ENCODE measurements at regions not wholly inside any gene's neighbourhood (a gene's known extent, or its start where the extent isn't known, plus 50 kb on each side); places are given as distances from the start of the nearest gene placed in this dataset.
A peak's percentile ranks its signal among the peaks of the same experiment; 100 is the strongest.

GRCh38 chr17:77735566-77736198 lies 222.8 kb upstream of the TNRC6C start:
- ChIA-PET POLR2A (ENCODE audit: low non-redundant PET) (no interaction called here), CTCF (no interaction called here)
- no peak for DNase-seq (ENCODE audit: low spot score)
- peak overlapping the region; percentile 79 for H3K27ac ChIP-seq
- TF ChIP-seq CTCF (conservative IDR thresholded peaks at IDR 0.05; ENCODE audit: low read depth): no peak

DNA sequence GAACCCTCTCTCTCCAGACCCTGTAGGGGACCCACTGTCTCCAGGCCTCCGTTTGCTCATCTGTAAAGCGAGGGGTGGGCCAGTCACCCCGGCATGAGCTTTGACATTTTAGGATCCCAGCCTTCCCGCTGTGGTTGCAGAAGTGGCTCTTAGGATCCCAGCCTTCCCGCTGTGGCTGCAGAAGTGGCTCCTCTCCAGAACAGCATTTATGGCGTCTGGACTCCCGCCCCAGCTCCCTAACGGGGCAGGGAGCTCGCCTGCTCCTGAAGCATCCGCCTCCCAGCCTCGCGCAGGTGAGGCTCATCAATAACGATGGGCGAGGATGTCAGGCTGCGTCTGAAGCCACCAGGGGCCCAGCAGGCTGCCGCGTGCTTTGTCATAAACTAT lies 222.3 kb upstream of the TNRC6C start:
- TF ChIP-seq CTCF (conservative IDR thresholded peaks at IDR 0.05; ENCODE audit: low read depth): no peak
- DNase-seq (ENCODE audit: low spot score): no peak
- ChIA-PET CTCF (interaction anchor here (0.6 kb wide), 1 partner anchor 62 kb away, joined by 5 read pairs; no protein-coding TSS in a partner anchor), POLR2A (ENCODE audit: low non-redundant PET) (no interaction called here)
- peak overlapping the region; percentile 79 for H3K27ac ChIP-seq

DNA sequence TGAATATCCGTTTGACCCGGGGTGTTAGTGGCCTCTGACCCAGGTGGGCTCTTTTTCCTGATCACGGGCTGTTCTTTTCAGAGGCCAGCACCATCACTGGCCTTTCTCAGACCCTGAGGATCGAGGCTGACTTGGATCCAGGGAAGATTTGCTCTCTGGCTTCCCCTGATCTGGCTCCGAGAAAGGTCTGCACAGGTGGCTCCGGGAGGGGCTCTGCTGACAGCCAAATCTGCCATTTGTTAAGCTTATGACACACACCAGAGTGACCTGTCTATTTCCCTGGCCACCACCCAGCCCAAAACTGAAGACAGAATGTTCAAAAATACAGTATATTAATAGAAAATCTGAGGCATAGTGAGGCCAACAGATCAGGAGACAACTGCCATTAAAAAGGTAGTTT lies 221.8 kb upstream of the TNRC6C start:
- peak overlapping the region; percentile 79; the same call in 1 of the 2 replicates for H3K27ac ChIP-seq
- ChIA-PET CTCF (interaction anchor here (0.6 kb wide), 1 partner anchor 63 kb away, joined by 5 read pairs; no protein-coding TSS in a partner anchor), POLR2A (ENCODE audit: low non-redundant PET) (no interaction called here)
- no peak for DNase-seq (ENCODE audit: low spot score)
- TF ChIP-seq CTCF (conservative IDR thresholded peaks at IDR 0.05; ENCODE audit: low read depth): no peak

DNA sequence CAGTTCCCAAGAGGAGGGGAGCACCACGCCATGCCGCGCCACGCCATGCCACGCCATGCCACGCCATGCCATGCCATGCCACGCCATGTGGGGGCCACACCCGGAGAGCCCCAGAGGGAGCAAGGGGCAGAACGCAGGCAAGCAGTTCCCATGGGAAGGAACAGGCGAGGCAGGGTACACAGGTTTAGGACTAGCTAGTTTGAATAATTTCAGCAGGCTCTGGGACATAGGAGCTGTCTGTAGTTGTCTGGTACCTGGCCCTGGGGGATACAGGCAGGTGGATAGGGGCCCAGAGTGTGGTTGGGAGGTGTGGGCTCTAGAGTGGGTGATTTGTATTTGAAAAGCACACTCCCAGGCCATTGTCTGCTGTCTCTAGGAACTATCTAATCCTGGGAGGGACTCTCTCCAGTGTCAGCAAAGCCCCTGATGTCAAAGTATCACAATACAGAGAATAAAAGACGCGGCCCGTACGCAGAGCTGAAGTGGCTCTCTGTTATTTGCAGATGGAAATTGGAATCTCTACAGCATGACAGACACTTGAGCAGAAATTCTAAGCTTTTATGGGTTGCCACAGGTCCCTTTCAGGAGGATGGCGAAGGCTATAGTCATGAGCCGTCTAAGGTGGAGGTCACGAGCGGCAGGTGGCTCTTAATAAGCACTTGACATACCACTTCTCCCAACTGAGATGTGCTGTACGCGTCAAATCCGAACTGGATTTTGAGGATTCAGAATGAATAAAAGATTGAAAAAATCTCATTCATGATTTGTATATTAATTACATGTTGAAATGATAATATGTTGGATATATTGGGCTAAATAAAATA lies 220.8 kb upstream of the TNRC6C start:
- ChIA-PET CTCF (no interaction called here), POLR2A (ENCODE audit: low non-redundant PET) (no interaction called here)
- no peak overlapping the region for H3K27ac ChIP-seq
- TF ChIP-seq CTCF (conservative IDR thresholded peaks at IDR 0.05; ENCODE audit: low read depth): no peak
- no peak for DNase-seq (ENCODE audit: low spot score)

GRCh38 chr17:77738751-77739531 lies 219.6 kb upstream of the TNRC6C start:
- ChIA-PET CTCF (no interaction called here), POLR2A (ENCODE audit: low non-redundant PET) (no interaction called here)

More at GRCh38 chr17:77738751-77739531, 219.6 kb upstream of the TNRC6C start:
- H3K27ac ChIP-seq: no peak overlapping the region
- TF ChIP-seq CTCF (conservative IDR thresholded peaks at IDR 0.05; ENCODE audit: low read depth): no peak
- no peak for DNase-seq (ENCODE audit: low spot score)
